HG02885 (cell line): ENCODE measurements at regions not wholly inside any gene's neighbourhood (a gene's known extent, or its start where the extent isn't known, plus 50 kb on each side); places are given as distances from the start of the nearest gene placed in this dataset.

Source experiments
- ATAC-seq: cut with Tn5 transposase; IDR thresholded peaks from one replicate; pipeline ENCODE4 v1.9.1; 2021; ENCODE audit warnings: mild to moderate bottlenecking; ENCODE audit not compliant: unreplicated experiment, poor library complexity

DNA sequence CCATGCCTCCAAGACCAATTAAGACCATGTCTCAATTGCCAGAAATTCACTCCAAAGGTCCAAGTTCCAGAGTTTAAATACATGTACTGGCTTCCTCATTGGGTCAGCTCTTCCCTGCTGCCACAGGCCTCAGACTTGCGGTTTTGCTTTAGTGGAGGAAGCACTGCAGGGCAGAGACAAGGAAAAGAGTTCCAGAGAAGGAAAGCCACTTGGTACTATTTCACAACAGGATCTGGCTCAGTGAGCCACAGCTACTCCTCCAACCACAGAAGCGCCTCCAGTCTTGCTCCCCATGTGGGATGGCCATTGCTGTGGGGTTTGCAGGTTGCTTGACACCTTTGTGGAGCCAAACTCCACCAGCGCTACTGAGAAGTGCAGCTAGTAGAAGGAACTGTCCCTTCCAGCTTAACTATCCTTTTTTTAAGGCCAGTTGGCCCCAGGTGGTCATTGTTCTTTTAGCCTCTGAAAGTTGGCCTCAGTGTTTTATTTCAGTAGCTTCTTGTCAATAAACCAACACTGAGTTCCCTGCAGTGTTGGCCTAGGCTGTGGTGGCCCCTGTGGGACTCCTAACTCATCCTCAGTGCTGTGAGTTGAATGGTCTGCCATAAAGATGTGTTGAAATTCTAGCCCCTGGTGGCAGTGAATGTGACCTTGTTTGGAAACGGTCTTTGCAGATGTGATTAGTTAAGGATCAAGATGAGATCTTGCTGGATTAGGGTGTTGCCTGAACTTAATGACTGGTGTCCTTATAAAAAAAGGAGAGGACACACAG is 93.7 kb upstream of the DAP start:
- ATAC-seq: no peak

DNA sequence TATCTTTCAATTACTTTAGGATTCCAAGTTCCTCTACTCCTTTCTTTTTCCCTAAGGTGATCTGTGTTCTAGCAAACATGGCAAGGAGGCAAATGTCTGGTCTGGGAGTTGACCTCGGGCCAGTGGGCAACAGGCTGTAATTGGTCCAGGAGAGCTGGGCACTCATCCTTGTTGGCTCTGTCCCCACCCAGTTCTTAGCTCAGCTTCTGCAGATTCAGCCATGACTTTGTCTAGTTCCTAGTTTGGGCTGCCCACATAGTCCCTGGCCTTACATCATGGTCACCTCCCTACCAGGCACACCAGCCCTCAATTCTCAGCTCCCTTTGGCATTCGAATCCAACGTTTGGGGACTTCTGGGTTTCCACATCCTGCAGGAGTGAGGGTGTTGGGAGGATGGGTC is 92.1 kb upstream of the DAP start:
- no peak for ATAC-seq

DNA sequence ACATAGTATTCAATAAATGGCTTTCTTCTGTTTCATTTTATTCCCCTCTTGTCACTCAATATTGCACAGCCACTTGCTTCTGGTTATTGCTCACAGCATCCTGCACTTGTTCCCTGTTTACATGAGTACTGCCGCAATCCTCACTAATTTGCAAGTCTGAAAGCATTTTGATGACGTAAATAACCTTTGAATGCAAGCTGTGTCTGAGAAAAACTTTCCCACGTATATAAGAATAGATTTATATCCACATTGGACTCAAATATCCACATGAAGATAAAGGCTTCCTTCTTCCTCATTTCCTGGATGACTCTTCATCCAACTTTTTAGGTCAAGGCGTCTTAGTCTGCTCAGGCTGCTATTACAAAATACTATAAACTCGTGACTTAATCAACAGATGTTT is 88.2 kb upstream of the DAP start:
- ATAC-seq: no peak

DNA sequence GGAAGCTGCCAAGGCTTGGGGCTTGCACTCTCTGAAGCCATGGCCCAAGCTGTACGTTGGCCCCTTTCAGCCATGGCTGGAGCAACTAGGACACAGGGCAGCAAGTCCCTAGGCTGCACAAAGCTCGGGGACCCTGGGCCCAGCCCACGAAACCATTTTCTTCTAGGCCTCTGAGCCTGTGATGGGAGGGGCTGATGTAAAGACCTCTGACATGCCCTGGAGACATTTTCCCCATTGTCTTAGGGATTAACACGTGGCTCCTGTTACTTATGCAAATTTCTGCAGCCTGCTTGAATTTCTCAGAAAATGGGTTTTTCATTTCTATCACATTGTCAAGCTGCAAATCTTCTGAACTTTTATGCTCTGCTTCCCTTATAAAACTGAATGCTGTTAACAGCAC is 83.0 kb upstream of the DAP start:
- ATAC-seq: no peak

DNA sequence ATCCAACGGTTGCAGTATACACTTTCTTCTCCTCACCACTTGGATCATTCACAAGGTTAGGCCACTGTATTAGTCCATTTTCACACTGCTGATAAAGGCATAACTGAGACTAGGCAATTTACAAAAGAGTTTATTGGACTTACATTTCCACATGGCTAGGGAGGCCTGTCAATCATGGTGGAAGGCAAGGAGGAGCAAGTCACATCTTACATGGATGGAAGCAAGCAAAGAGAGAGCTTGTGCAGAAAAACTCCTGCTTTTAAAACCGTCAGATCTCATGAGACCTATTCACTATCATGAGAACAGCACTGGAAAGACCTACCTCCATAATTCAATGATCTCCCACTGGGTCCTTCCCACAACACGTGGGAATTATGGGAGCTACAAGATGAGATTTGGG is 81.8 kb upstream of the DAP start:
- ATAC-seq: no peak

DNA sequence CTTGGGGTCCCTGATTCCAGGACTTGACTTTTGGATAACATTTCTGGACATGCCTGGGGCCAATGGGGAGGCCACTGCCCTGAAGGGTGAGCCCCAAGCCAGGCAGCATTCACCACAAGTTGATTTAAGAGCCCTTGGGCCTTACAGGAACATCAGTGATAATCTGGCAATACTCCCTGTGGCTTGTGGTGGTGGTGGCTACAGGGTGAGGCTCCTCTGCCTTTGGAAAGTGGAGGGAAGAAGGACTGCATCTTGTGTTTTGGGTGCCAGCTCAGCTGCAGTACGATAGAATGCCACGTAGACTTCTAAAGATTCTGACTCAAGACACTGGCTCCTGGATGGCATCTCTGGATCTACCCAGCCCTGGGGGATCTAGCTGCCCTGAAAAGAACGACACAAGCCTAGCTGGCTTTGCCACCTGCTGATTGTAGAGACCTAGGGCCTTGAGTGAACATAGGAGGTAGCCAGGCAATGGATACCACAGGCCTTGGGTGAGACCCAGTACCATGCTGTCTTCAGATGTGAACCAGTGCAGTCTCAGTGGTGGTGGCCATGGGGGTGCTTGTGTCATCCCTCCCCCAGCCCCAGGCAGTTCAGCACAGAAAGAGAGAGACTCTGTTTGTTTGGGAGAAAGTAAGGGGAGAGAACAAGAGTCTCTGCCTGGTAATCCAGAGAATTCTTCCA is 79.0 kb upstream of the DAP start:
- no peak for ATAC-seq

DNA sequence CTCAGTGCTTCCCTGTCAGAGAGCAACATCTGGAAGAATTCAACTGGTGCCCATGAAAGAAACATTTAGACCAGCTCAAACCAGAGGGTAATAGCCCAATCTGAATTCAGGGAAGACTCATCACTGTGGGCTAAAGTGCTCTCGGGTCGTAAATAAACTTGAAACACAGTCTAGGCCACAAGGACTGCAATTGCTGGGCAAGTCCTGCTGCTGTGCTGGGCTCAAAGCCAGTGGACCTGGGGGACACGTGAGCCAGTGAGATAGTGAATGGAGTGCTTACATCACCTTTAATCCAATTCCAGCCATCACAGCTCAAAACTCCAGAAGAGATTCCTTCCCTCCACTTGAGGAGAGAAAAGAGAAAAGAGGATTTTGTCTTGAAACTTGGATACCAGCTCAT is 78.1 kb upstream of the DAP start:
- ATAC-seq: no peak

DNA sequence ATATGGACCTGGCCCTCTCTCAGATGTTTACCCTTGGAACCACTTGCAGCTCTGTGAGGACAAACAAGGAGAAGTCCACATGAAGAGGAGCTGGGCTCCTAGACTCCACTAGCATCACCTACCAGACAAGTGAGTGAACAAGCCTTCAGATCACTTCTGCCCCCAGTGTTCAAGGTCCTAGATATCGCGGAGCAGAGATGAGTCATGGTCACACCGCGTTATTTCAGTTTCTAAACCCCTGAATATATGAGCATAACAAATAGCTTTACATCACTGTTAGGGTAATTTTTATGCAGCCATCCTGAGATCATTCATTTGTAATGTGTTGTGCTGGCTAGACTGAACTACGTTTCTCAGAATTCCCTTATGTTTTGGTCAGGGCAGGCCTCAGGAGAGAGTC is 77.0 kb upstream of the DAP start:
- peak; percentile 99 for ATAC-seq

DNA sequence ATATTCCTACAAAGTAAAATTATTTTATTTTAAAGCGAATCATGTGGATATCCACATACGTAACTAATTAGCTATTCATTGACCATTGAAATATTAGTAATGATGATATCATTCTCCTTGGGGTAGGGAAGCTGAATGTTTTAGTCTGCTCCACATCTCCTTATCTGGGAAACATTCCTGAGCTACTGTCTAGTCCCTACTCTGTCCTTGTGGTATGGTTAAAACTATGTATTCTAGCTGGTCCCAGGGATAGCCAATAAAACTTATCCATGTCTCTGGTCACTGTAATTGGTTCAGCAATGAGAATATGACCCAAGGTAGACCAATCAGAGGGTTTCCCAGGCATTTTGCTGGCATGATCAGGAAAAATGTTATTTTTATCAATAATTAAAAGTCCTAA is 76.0 kb upstream of the DAP start:
- ATAC-seq: no peak

DNA sequence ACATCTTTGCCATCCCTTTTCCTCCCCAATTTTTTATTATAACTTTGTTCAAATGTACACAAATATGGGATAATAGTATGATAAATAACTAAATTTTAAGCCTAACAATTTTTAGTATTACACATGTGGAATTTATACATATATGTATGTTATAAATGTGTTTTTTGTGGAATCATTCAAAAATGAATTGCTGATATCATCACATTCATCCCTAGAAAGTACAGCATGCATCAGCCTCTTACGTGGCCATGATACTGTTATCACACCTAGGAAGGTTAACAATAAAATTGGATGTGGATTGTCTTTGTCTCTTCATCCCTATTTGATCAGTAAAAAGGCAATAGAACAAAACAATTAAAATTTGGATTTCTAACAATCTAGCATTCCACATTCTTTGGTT is 73.7 kb upstream of the DAP start:
- ATAC-seq: no peak

DNA sequence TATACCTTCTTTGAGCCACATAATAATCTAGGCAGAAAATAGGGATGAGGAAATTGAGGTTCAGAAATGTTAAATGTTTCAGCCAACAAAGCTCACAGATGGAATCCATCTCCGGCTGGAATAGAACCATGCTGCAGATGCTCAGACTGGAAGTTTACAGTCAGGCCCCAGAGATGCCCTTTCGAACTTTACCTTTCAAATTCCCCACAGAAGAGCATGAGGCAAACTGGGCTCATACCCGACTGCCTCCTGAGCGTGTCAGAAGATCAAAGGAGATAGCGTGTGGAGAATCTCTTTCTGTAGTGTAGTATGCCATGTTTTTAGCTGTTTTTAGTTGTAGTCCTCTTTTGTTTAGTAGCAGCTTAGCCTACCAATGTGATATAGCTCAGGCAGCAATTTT is 72.0 kb upstream of the DAP start:
- no peak for ATAC-seq

DNA sequence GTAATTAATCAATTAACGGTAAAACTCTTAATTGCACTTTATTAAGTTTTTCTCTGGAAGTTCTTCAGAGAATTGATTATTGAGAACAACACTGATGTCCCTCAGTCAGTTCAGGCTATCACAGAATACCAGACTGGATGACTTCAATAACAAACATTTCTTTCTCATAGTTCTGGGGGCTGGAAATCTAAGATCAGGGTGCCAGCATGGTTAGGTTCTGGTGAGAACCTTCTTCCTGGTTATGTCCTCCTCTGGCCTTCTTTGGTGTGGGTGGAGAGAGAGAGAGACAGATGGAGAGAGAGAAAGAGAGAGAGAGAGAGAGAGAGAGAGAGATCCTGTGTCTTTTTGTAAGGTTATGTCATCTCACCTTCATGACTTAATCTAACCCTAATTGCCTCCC is 71.4 kb upstream of the DAP start:
- ATAC-seq: no peak

DNA sequence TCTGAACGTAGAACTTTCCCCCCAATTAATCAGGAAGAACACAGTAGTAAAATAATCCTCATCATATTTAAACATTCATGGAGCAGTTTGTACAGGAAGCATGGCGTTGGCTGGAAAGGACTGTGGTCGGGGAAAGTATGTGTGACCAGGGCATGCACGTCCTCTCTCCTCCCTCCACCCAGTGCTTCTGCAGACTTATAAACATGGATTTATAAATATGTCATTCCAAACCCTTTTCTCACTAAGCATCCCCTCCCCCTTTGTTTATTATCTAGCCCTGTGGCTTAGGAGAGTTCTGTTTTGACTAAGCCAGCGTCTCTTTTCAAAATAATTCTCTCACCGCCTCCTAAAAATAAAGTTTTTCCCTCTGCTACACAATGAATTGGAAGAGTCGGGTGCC is 70.4 kb upstream of the DAP start:
- ATAC-seq: no peak

DNA sequence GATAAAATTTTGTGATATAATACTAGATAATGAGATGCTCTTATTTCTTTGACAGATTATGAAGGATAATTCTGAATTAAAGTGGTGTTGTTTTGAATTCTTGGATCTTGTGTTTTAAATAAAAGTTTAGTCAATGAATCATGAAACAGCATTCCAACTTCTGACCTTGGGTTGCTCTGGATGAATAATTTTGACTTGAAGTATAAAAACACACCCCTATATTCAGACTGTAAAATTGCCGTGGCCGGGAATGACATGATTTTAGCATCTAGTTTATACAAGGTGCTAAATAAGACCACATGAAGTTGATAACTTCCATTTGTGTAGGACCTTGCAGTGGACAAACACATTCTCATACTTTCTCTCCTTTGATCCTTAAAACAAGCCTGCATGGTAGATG is 67.2 kb upstream of the DAP start:
- no peak for ATAC-seq

DNA sequence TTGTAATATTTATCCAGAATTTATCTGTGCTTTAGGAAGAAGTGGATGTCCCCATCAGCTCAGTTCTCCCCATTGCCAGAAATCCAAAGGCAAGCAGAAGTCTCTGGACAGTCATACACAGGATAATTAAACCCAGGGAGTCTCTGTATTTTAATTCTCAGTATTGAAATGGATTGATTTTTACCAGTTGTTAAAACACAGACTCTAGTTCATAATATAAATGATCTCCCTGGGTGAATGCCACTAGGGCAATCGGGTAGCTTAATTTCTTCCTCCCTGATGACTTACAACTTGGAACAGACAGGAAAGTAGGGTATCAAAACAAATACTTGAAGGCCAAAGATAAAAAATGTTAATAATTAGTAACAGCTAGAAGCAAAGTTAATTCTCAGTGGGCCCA is 66.5 kb upstream of the DAP start:
- no peak for ATAC-seq

DNA sequence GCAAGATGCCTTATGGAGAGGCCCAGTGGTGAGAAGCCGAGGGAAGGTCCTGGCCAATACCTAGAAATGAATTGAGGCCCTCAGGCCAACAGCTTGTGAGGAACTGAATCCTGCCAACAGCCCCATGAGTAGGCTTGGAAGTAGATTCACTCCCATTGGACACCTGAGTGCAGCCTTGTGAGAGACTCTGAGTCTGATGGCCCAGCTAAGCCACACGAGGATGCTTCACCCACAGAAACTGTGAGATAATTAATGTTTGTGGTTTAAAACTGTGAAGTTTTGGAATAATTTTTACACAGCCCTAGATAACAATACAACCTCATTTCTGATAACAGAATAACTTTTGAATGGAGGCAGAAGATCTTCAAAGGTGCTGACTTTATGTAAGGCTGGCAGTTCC is 65.9 kb upstream of the DAP start:
- no peak for ATAC-seq

DNA sequence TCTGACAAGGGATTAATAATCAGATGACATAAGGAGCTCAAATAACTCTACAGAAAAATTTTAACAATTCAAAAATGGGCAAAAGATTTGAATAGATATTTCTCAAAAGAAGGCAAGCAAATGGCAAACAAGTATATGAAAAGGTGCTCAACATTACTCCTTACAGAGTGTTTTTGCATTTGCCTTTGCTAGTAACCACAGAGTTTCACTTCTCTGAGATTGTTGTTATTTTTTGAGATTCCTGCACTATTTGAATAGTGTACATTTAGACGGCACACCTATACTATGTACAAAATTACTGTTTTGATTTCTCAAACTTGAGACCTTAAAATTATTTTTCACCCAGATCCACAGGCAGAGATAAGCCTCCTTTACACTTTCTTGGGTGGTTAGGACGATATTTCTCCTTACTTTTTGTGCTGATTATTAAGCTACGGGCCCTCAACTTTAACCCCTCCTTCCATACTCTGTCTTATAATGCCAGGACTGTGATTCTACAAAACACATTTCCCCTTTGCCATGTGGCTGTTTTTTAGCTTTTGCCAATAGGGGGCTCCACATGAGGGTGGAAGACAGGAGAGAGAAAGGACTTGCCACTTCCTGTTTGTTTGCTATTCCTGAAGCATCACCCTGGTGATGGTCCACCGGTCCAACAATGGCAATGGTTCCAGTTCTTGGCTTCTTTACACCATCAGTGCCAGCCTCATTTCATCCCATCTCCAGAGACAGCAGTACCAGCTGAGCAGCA is 65.0 kb upstream of the DAP start:
- peak; percentile 94 for ATAC-seq

DNA sequence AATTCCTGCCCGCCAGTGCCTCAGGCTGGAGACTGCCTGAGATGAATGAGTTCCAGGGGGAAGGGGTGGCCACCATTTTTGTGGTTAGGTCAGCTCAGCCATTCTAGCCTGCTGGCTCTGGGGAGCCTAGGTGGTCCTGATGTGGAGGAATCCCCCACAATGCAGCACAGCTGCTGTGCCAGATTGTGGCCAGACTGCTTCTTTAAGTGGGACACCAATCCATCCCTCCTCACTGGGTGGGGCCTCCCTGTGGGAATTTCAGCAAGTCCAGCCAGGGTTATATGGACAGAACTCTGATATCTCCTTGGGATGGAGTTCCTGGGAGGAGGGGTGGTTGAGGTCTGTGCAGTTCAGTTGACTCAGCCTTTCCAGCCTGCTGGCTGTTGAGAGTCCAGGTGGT is 51.2 kb upstream of the DAP start:
- no peak for ATAC-seq
